CD4-positive, alpha-beta memory T cell (primary cell): ENCODE measurements at regions not wholly inside any gene's neighbourhood (a gene's known extent, or its start where the extent isn't known, plus 50 kb on each side); places are given as distances from the start of the nearest gene placed in this dataset.

Experiments
- CTCF ChIA-PET: fragments of 350-600 bp; sonication (Branson Sonifier 250); formaldehyde crosslinking; loops from one replicate; lab custom pipeline; 2021; ENCODE audit warnings: inconsistent platforms; ENCODE audit not compliant: partially characterized antibody; lab: Charles Lee
- POLR2A ChIA-PET: fragments of 350-600 bp; sonication (Branson Sonifier 250); formaldehyde crosslinking; loops from one replicate; lab custom pipeline; 2021; ENCODE audit not compliant: partially characterized antibody; lab: Charles Lee
- DNase-seq, 5 donors: peaks; one replicate each; pipeline versions ENCODE4 v3.0.0 to v3.0.0-alpha.2; 2020 to 2022; ENCODE audit warnings: mixed read lengths in 1 of 5
- H3K27ac ChIP-seq: one replicate; pipeline ENCODE4 v1.7.0; 2013; ENCODE audit warnings: low read depth, low read length
- H3K27me3 ChIP-seq: 2 replicates; pipeline ENCODE4 v1.7.0; 2013; ENCODE audit warnings: mild to moderate bottlenecking, low read length, moderate library complexity; ENCODE audit not compliant: insufficient read depth
- H3K36me3 ChIP-seq: 2 replicates; pipeline ENCODE4 v1.7.0; 2013; ENCODE audit warnings: mild to moderate bottlenecking, low read length, moderate library complexity; ENCODE audit not compliant: insufficient read depth
- H3K4me1 ChIP-seq: 2 replicates; pipeline ENCODE4 v1.7.0; 2013; ENCODE audit warnings: mild to moderate bottlenecking, low read length, moderate library complexity; ENCODE audit not compliant: insufficient read depth
- H3K4me3 ChIP-seq, 2 donors: one replicate each; pipeline ENCODE4 v1.7.0; 2013; ENCODE audit warnings: low read length in 2 of 2, mild to moderate bottlenecking in 1 of 2
- H3K9me3 ChIP-seq, 2 donors: one replicate each; pipeline ENCODE4 v1.7.0; 2013; ENCODE audit warnings: low read length in 2 of 2, control low read depth in 1 of 2; ENCODE audit not compliant: control insufficient read depth in 1 of 2
- H3K27ac Mint-ChIP-seq, 7 donors: one replicate each; pipeline ENCODE4 v1.8.0; 2020 to 2021; ENCODE audit warnings: mixed read lengths in 7 of 7, mild to moderate bottlenecking in 6 of 7, inconsistent platforms in 3 of 7, moderate library complexity in 3 of 7
- H3K27me3 Mint-ChIP-seq, 2 donors: one replicate each; pipeline ENCODE4 v1.8.0; 2020 to 2021; ENCODE audit warnings: mixed read lengths in 2 of 2
- H3K36me3 Mint-ChIP-seq, 2 donors: one replicate each; pipeline ENCODE4 v1.8.0; 2020 to 2021; ENCODE audit warnings: mixed read lengths in 2 of 2, inconsistent platforms in 1 of 2, mild to moderate bottlenecking in 1 of 2
- H3K4me1 Mint-ChIP-seq, 4 donors: one replicate each; pipeline ENCODE4 v1.8.0; 2020 to 2021; ENCODE audit warnings: mixed read lengths in 4 of 4, mild to moderate bottlenecking in 1 of 4
- H3K4me3 Mint-ChIP-seq, 8 donors: one replicate each; pipeline ENCODE4 v1.8.0; 2020 to 2021; ENCODE audit warnings: mixed read lengths in 8 of 8, mild to moderate bottlenecking in 7 of 8, moderate library complexity in 6 of 8, inconsistent platforms in 3 of 8
- H3K9me3 Mint-ChIP-seq, 8 donors: one replicate each; pipeline ENCODE4 v1.8.0; 2020 to 2021; ENCODE audit warnings: mixed read lengths in 8 of 8, mild to moderate bottlenecking in 5 of 8, inconsistent platforms in 3 of 8, moderate library complexity in 1 of 8
- intact Hi-C: fragments of 100-400 bp; cut with micrococcal nuclease; formaldehyde crosslinking; loops from one replicate; pipeline ENCODE4 v1.15.1; 2023

DNA sequence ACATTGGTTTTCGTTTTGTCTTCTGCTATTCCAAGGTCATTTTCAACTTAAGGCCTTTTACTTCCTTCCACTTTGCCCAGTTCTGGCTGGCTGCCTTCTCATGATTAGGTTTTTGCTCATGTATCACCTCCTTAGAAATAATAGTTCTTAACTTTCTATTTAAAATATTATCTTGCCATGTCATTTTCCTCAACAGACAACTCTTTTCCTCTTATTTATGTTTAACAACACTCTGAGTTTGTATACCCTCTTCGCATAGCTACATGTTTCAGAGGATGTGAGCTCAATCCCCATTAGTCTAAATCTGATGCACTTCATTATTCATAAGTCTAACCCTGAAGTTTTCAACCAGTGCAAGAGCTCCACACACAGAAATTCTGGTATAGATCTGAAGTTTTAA is 299.1 kb downstream of the BCHE start:
- no peaks in the 10 kb centered on the region for H3K9me3 ChIP-seq
- no peaks in the 10 kb centered on the region for H3K4me1 ChIP-seq
- DNase-seq, result no peak
- no peaks in the 10 kb centered on the region for H3K4me1 Mint-ChIP-seq
- CTCF ChIA-PET, result no interaction called here
- POLR2A ChIA-PET, result no interaction called here
- H3K4me3 ChIP-seq, result no peak overlapping the region
- H3K27me3 ChIP-seq, result no peaks in the 10 kb centered on the region
- H3K9me3 Mint-ChIP-seq, result peaks cover 0 to 13% (median 7%) of the 10 kb centered on the region in 8 donors
- intact Hi-C loops, result no loop called here
- H3K36me3 Mint-ChIP-seq, result no peaks in the 10 kb centered on the region
- H3K27ac ChIP-seq, result no peak overlapping the region
- H3K36me3 ChIP-seq, result no peaks in the 10 kb centered on the region
- H3K27me3 Mint-ChIP-seq, result no peaks in the 10 kb centered on the region
- H3K27ac Mint-ChIP-seq, result no peak overlapping the region
- no peak overlapping the region for H3K4me3 Mint-ChIP-seq

DNA sequence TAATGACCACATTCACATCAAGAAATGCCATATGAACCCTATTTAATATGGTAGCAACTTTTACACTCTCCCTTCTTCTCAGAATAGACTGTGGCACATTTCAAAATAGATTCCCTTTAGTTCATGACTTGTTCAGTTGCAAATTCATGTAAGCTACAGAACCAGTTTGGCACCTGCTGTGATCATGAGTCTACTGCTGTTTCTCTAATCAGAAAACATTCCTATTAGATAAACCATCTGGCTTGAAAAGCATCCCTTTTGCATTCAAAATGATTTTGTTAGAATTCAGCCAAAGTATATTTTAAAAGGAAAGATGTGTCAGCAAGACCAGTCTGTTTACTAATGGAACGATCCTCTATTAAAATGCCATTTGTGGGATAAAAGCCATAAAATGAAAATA is 304.4 kb downstream of the BCHE start:
- H3K9me3 ChIP-seq, result no peaks in the 10 kb centered on the region
- H3K9me3 Mint-ChIP-seq, result peaks cover 0 to 15% (median 3%) of the 10 kb centered on the region in 8 donors
- H3K27ac Mint-ChIP-seq, result no peak overlapping the region
- no peak overlapping the region for H3K27ac ChIP-seq
- ChIA-PET CTCF (no interaction called here), POLR2A (no interaction called here)
- no peaks in the 10 kb centered on the region for H3K27me3 Mint-ChIP-seq
- no peak for DNase-seq
- no peak overlapping the region for H3K4me3 Mint-ChIP-seq
- H3K4me1 ChIP-seq, result no peaks in the 10 kb centered on the region
- no peak overlapping the region for H3K4me3 ChIP-seq
- H3K27me3 ChIP-seq, result no peaks in the 10 kb centered on the region
- H3K36me3 Mint-ChIP-seq, result no peaks in the 10 kb centered on the region
- intact Hi-C loops, result no loop called here
- no peaks in the 10 kb centered on the region for H3K36me3 ChIP-seq
- no peaks in the 10 kb centered on the region for H3K4me1 Mint-ChIP-seq

DNA sequence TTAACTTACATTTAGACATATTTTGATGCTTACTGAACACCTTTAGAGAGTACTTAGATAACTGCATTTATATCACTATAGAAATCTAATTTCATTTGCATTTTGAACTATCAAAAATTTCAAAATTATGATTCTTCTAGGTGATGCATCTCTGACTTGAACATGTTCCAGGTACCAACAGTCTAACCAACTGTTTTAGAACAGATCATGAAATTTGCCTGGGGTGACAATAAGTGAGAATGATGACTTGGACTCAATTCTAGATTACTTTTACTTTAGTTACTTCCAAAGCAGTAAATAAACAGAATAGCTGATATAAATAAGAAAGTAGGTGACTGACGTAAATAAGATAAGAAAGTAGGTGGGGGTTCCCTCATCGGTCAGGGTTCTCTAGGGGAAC is 307.8 kb downstream of the BCHE start:
- no peaks in the 10 kb centered on the region for H3K4me1 ChIP-seq
- Mint-ChIP-seq H3K4me3 (no peak overlapping the region), H3K27me3 (no peaks in the 10 kb centered on the region), H3K36me3 (no peaks in the 10 kb centered on the region), H3K27ac (no peak overlapping the region), H3K9me3 (peaks cover 0 to 11% (median 3%) of the 10 kb centered on the region in 8 donors), H3K4me1 (no peaks in the 10 kb centered on the region)
- ChIA-PET POLR2A (no interaction called here), CTCF (no interaction called here)
- no peaks in the 10 kb centered on the region for H3K36me3 ChIP-seq
- intact Hi-C loops, result no loop called here
- DNase-seq, result no peak
- H3K27ac ChIP-seq, result no peak overlapping the region
- no peaks in the 10 kb centered on the region for H3K27me3 ChIP-seq
- H3K9me3 ChIP-seq, result no peaks in the 10 kb centered on the region
- H3K4me3 ChIP-seq, result no peak overlapping the region

DNA sequence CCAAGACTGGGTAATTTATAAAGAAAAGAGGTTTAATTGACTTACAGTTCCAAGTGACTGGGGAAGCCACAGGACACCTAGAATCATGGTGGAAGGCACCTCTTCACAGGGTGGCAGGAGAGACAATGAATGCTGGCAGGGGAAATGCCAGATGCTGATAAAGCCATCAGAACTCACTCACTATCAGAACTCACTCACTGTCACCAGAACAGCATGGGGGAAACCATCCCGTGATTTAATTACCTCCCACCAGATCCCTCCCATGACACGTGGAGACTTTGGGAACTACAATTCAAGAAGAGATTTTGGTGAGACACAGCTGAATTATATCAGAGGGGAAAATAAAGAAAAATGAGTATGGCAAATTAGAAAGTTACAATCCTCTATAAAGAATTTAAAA is 310.9 kb downstream of the BCHE start:
- no peak overlapping the region for H3K27ac Mint-ChIP-seq
- H3K36me3 ChIP-seq, result no peaks in the 10 kb centered on the region
- H3K36me3 Mint-ChIP-seq, result no peaks in the 10 kb centered on the region
- no peak for DNase-seq
- POLR2A ChIA-PET, result no interaction called here
- H3K27me3 Mint-ChIP-seq, result no peaks in the 10 kb centered on the region
- intact Hi-C loops, result no loop called here
- no peak overlapping the region for H3K27ac ChIP-seq
- H3K4me3 ChIP-seq, result no peak overlapping the region
- CTCF ChIA-PET, result no interaction called here
- H3K9me3 Mint-ChIP-seq, result peaks cover 0 to 12% (median 5%) of the 10 kb centered on the region in 8 donors
- H3K4me1 Mint-ChIP-seq, result no peaks in the 10 kb centered on the region
- H3K27me3 ChIP-seq, result no peaks in the 10 kb centered on the region
- H3K9me3 ChIP-seq, result no peaks in the 10 kb centered on the region
- no peaks in the 10 kb centered on the region for H3K4me1 ChIP-seq
- H3K4me3 Mint-ChIP-seq, result no peak overlapping the region

DNA sequence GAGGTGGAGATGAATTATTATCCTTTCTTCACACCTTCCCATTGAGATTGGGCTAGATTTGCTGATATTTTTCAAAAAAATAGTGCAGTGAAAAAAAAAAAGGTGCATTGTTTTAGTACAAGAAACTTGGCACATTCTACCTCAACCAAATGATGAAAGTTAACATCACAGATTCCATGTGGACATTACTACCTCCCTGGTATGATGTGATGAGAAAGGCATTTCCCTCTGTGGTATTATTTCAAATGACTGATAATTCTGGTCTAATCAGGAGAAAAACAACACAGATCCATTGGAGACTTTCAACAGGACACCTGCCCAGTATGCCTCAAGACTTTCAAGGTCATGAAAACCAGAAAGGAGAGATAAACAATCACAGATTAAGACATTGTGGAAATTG is 313.4 kb downstream of the BCHE start:
- H3K4me3 Mint-ChIP-seq, result no peak overlapping the region
- Histone ChIP-seq H3K27ac (no peak overlapping the region), H3K4me3 (no peak overlapping the region), H3K36me3 (no peaks in the 10 kb centered on the region), H3K27me3 (no peaks in the 10 kb centered on the region), H3K4me1 (no peaks in the 10 kb centered on the region), H3K9me3 (no peaks in the 10 kb centered on the region)
- H3K36me3 Mint-ChIP-seq, result no peaks in the 10 kb centered on the region
- peaks cover 2 to 10% (median 5%) of the 10 kb centered on the region in 8 donors for H3K9me3 Mint-ChIP-seq
- ChIA-PET CTCF (no interaction called here), POLR2A (no interaction called here)
- DNase-seq, result no peak
- no peak overlapping the region for H3K27ac Mint-ChIP-seq
- intact Hi-C loops, result no loop called here
- no peaks in the 10 kb centered on the region for H3K27me3 Mint-ChIP-seq
- H3K4me1 Mint-ChIP-seq, result no peaks in the 10 kb centered on the region

DNA sequence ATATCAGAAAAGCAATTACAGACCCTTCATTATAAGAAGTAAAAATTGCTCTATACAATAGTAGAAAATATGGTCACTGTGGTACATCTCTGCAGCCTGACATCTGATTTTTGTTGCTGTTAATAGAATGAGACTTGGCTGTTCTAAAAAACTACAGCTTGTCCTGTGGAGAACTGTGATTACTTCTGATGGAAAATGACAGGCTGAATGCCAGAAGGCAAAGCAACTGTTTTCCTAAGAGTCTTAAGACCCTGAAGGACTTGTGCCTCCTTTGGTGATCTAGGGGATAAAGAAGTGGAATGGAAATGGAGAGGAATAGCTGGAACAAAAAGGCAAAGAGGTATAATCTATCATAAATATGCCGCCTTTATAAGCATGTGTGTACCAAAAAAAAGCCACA is 314.8 kb downstream of the BCHE start:
- Mint-ChIP-seq H3K27me3 (no peaks in the 10 kb centered on the region), H3K36me3 (no peaks in the 10 kb centered on the region), H3K27ac (no peak overlapping the region), H3K4me1 (no peaks in the 10 kb centered on the region), H3K9me3 (peaks cover 0 to 12% (median 5%) of the 10 kb centered on the region in 8 donors), H3K4me3 (no peak overlapping the region)
- no peaks in the 10 kb centered on the region for H3K27me3 ChIP-seq
- CTCF ChIA-PET, result no interaction called here
- no peak for DNase-seq
- POLR2A ChIA-PET, result no interaction called here
- H3K9me3 ChIP-seq, result no peaks in the 10 kb centered on the region
- no peak overlapping the region for H3K27ac ChIP-seq
- no peaks in the 10 kb centered on the region for H3K4me1 ChIP-seq
- no peak overlapping the region for H3K4me3 ChIP-seq
- intact Hi-C loops, result no loop called here
- H3K36me3 ChIP-seq, result no peaks in the 10 kb centered on the region

DNA sequence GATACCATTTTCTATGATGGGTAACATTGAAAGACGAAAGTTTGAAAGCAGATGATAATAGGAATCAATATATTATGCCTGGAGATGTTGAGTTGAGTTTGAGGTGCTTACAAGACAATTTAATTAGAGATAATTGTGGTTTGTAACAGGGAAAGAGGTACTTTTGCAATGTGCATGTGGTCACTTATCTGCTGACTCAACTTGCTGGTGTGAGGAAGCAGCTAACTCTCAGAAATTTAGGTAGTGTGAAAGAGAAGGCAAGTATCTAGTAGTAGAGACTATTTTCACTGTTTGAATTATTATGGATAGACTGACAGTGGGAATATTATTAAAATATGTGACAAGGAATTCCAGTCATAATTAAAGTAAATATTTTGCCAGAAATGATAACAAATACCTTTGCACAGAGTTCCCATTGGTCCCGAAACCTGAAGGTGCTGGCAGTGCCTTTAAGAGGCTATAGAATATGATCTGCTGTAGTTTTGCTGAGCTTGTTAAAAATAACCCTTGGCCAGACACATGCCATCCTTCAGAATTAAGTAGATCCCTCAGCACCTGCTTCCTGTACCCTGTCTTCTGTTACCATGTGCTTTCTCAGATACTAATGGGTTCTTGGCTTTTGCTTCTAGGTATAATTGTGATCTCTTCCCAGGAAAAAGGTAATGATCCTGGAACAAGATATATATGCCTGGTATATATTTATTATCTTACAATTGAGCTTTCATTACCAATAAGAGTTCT is 315.9 kb downstream of the BCHE start:
- CTCF ChIA-PET, result no interaction called here
- Histone ChIP-seq H3K4me3 (no peak overlapping the region), H3K4me1 (no peaks in the 10 kb centered on the region), H3K9me3 (no peaks in the 10 kb centered on the region), H3K27me3 (no peaks in the 10 kb centered on the region), H3K27ac (no peak overlapping the region), H3K36me3 (no peaks in the 10 kb centered on the region)
- no peak overlapping the region for H3K4me3 Mint-ChIP-seq
- no peaks in the 10 kb centered on the region for H3K27me3 Mint-ChIP-seq
- H3K36me3 Mint-ChIP-seq, result no peaks in the 10 kb centered on the region
- intact Hi-C loops, result no loop called here
- POLR2A ChIA-PET, result no interaction called here
- peaks cover 0 to 12% (median 8%) of the 10 kb centered on the region in 8 donors for H3K9me3 Mint-ChIP-seq
- H3K27ac Mint-ChIP-seq, result no peak overlapping the region
- DNase-seq, result no peak
- no peaks in the 10 kb centered on the region for H3K4me1 Mint-ChIP-seq
